IPS DF 6.9 (cell line): ENCODE measurements at regions not wholly inside any gene's neighbourhood (a gene's known extent, or its start where the extent isn't known, plus 50 kb on each side); places are given as distances from the start of the nearest gene placed in this dataset.

Experiments
- DNase-seq: peaks from one replicate; pipeline ENCODE4 v3.0.0-alpha.2; 2013; ENCODE audit warnings: low read depth, low spot score
- H3K27ac ChIP-seq: one replicate; pipeline ENCODE4 v1.5.1; 2013; ENCODE audit warnings: low read length, control low read depth
- H3K27me3 ChIP-seq: 2 replicates; pipeline ENCODE4 v1.6.1; 2013; ENCODE audit warnings: mild to moderate bottlenecking, low read length; ENCODE audit not compliant: control insufficient read depth, insufficient read depth
- H3K36me3 ChIP-seq: 2 replicates; pipeline ENCODE4 v1.6.1; 2013; ENCODE audit warnings: low read length; ENCODE audit not compliant: control insufficient read depth, insufficient read depth
- H3K4me1 ChIP-seq: 2 replicates; pipeline ENCODE4 v1.6.1; 2013; ENCODE audit warnings: low read length; ENCODE audit not compliant: control insufficient read depth, insufficient read depth
- H3K4me3 ChIP-seq: 2 replicates; pipeline ENCODE4 v1.5.1; 2013; ENCODE audit warnings: mild to moderate bottlenecking, low read length
- H3K9me3 ChIP-seq: 2 replicates; pipeline ENCODE4 v1.6.1; 2013; ENCODE audit warnings: low read length, inconsistent platforms; ENCODE audit not compliant: control insufficient read depth, insufficient read depth
- WGBS: extraction: QIAGEN DNeasy Blood & Tissue Kit; methylation state at CpG from one replicate; pipeline ENCODE4 v1.1.7; 2013; ENCODE audit warnings: mixed read lengths, missing lambda C conversion rate; ENCODE audit not compliant: insufficient read length, insufficient coverage; 5-methylcytosine and 5-hydroxymethylcytosine counted together

GRCh38 chr4:117527601-117528000, 442.2 kb upstream of the TRAM1L1 start:
- Histone ChIP-seq H3K27me3 (no peaks in the 10 kb centered on the region), H3K27ac (no peak overlapping the region), H3K4me3 (no peak overlapping the region), H3K36me3 (no peaks in the 10 kb centered on the region), H3K9me3 (no peaks in the 10 kb centered on the region), H3K4me1 (no peaks in the 10 kb centered on the region)
- WGBS = no CpG with 5 or more reads among the region's 1 CpG
- DNase-seq = no peak

GRCh38 chr4:117529401-117529800, 444.0 kb upstream of the TRAM1L1 start:
- WGBS = no CpG with 5 or more reads among the region's 3 CpGs
- Histone ChIP-seq H3K27ac (no peak overlapping the region), H3K27me3 (no peaks in the 10 kb centered on the region), H3K36me3 (no peaks in the 10 kb centered on the region), H3K9me3 (no peaks in the 10 kb centered on the region), H3K4me1 (no peaks in the 10 kb centered on the region), H3K4me3 (no peak overlapping the region)
- no peak for DNase-seq

GRCh38 chr4:117533501-117533900, 448.1 kb upstream of the TRAM1L1 start:
- Histone ChIP-seq H3K4me1 (no peaks in the 10 kb centered on the region), H3K36me3 (no peaks in the 10 kb centered on the region), H3K9me3 (no peaks in the 10 kb centered on the region), H3K27me3 (no peaks in the 10 kb centered on the region), H3K27ac (no peak overlapping the region), H3K4me3 (no peak overlapping the region)
- 100% methylated on average over 1 of the region's 1 CpG for WGBS
- DNase-seq = no peak

GRCh38 chr4:117545039-117545438, 459.7 kb upstream of the TRAM1L1 start:
- no peak for DNase-seq
- H3K4me1 ChIP-seq = no peaks in the 10 kb centered on the region
- no peaks in the 10 kb centered on the region for H3K27me3 ChIP-seq
- H3K4me3 ChIP-seq = no peak overlapping the region
- H3K27ac ChIP-seq = no peak overlapping the region
- H3K9me3 ChIP-seq = no peaks in the 10 kb centered on the region
- no CpG with 5 or more reads among the region's 1 CpG for WGBS
- H3K36me3 ChIP-seq = no peaks in the 10 kb centered on the region

GRCh38 chr4:117549524-117549923, 464.1 kb upstream of the TRAM1L1 start:
- no CpG with 5 or more reads among the region's 5 CpGs for whole genome bisulfite sequencing
- H3K9me3 ChIP-seq = no peaks in the 10 kb centered on the region
- no peaks in the 10 kb centered on the region for H3K27me3 ChIP-seq
- no peak for DNase-seq
- no peak overlapping the region for H3K27ac ChIP-seq
- H3K36me3 ChIP-seq = no peaks in the 10 kb centered on the region
- H3K4me3 ChIP-seq = no peak overlapping the region
- no peaks in the 10 kb centered on the region for H3K4me1 ChIP-seq

- Histone ChIP-seq H3K36me3 (no peaks in the 10 kb centered on the region), H3K27me3 (no peaks in the 10 kb centered on the region), H3K4me3 (no peak overlapping the region), H3K9me3 (no peaks in the 10 kb centered on the region), H3K4me1 (no peaks in the 10 kb centered on the region), H3K27ac (no peak overlapping the region)
- DNase-seq = no peak
- no CpG with 5 or more reads among the region's 2 CpGs for WGBS
Measured at GRCh38 chr4:117550085-117550484, 464.7 kb upstream of the TRAM1L1 start.

- H3K27me3 ChIP-seq = no peaks in the 10 kb centered on the region
- DNase-seq = no peak
- H3K27ac ChIP-seq = no peak overlapping the region
- no peak overlapping the region for H3K4me3 ChIP-seq
- no peaks in the 10 kb centered on the region for H3K9me3 ChIP-seq
- no peaks in the 10 kb centered on the region for H3K4me1 ChIP-seq
- no peaks in the 10 kb centered on the region for H3K36me3 ChIP-seq
- no CpG with 5 or more reads among the region's 1 CpG for WGBS
Measured at GRCh38 chr4:117560329-117560728, 474.0 kb upstream of the NDST3 start.

- Histone ChIP-seq H3K27me3 (no peaks in the 10 kb centered on the region), H3K4me3 (no peak overlapping the region), H3K27ac (no peak overlapping the region), H3K36me3 (no peaks in the 10 kb centered on the region), H3K4me1 (no peaks in the 10 kb centered on the region), H3K9me3 (no peaks in the 10 kb centered on the region)
- DNase-seq = no peak
- no CpG with 5 or more reads among the region's 2 CpGs for WGBS
Measured at GRCh38 chr4:117574085-117574484, 460.2 kb upstream of the NDST3 start.

GRCh38 chr4:117575850-117576249, 458.4 kb upstream of the NDST3 start:
- no CpG with 5 or more reads among the region's 24 CpGs for WGBS
- Histone ChIP-seq H3K27ac (no peak overlapping the region), H3K36me3 (no peaks in the 10 kb centered on the region), H3K4me1 (no peaks in the 10 kb centered on the region), H3K27me3 (no peaks in the 10 kb centered on the region), H3K9me3 (no peaks in the 10 kb centered on the region), H3K4me3 (no peak overlapping the region)
- DNase-seq = no peak

- Histone ChIP-seq H3K27ac (no peak overlapping the region), H3K27me3 (no peaks in the 10 kb centered on the region), H3K9me3 (no peaks in the 10 kb centered on the region), H3K4me1 (no peaks in the 10 kb centered on the region), H3K36me3 (no peaks in the 10 kb centered on the region), H3K4me3 (no peak overlapping the region)
- no peak for DNase-seq
- no CpG with 5 or more reads among the region's 2 CpGs for WGBS
Measured at GRCh38 chr4:117577686-117578311, 456.5 kb upstream of the NDST3 start.

GRCh38 chr4:117588771-117589170, 445.5 kb upstream of the NDST3 start:
- Histone ChIP-seq H3K9me3 (no peaks in the 10 kb centered on the region), H3K4me1 (no peaks in the 10 kb centered on the region), H3K27ac (no peak overlapping the region), H3K36me3 (no peaks in the 10 kb centered on the region), H3K4me3 (no peak overlapping the region), H3K27me3 (no peaks in the 10 kb centered on the region)
- no CpG with 5 or more reads among the region's 4 CpGs for WGBS
- DNase-seq = no peak
